ENCODE measurements at regions not wholly inside any gene's neighbourhood (a gene's known extent, or its start where the extent isn't known, plus 50 kb on each side); places are given as distances from the start of the nearest gene placed in this dataset.

- Mint-ChIP-seq H3K27ac (ENCODE audit: unreplicated experiment) (no peak overlapping the region), H3K4me1 (ENCODE audit: unreplicated experiment) (peaks cover 32% of the 10 kb centered on the region), H3K27me3 (ENCODE audit: unreplicated experiment) (no peaks in the 10 kb centered on the region), H3K4me3 (ENCODE audit: unreplicated experiment) (no peak overlapping the region), H3K9me3 (ENCODE audit: unreplicated experiment) (no peaks in the 10 kb centered on the region), H3K36me3 (ENCODE audit: unreplicated experiment) (no peaks in the 10 kb centered on the region)
- TF ChIP-seq CTCF (IDR thresholded peaks at IDR 0.05) = no peak
- no peak for DNase-seq (ENCODE audit: extremely low spot score, unreplicated experiment)
These were observed 325.9 kb downstream of the SOX9 start for GRCh38 chr17:72446525-72447250.

- H3K4me3 Mint-ChIP-seq (ENCODE audit: unreplicated experiment) = no peak overlapping the region
- no peak for TF ChIP-seq CTCF (IDR thresholded peaks at IDR 0.05)
- peaks cover 32% of the 10 kb centered on the region for H3K4me1 Mint-ChIP-seq (ENCODE audit: unreplicated experiment)
- no peak for DNase-seq (ENCODE audit: extremely low spot score, unreplicated experiment)
- no peaks in the 10 kb centered on the region for H3K9me3 Mint-ChIP-seq (ENCODE audit: unreplicated experiment)
- H3K27me3 Mint-ChIP-seq (ENCODE audit: unreplicated experiment) = no peaks in the 10 kb centered on the region
- H3K36me3 Mint-ChIP-seq (ENCODE audit: unreplicated experiment) = no peaks in the 10 kb centered on the region
- no peak overlapping the region for H3K27ac Mint-ChIP-seq (ENCODE audit: unreplicated experiment)
These were observed 326.4 kb downstream of the SOX9 start for GRCh38 chr17:72447251-72447640.

GRCh38 chr17:72448019-72448418 is 327.2 kb downstream of the SOX9 start:
- Mint-ChIP-seq H3K36me3 (ENCODE audit: unreplicated experiment) (no peaks in the 10 kb centered on the region), H3K9me3 (ENCODE audit: unreplicated experiment) (no peaks in the 10 kb centered on the region), H3K27me3 (ENCODE audit: unreplicated experiment) (no peaks in the 10 kb centered on the region), H3K27ac (ENCODE audit: unreplicated experiment) (no peak overlapping the region), H3K4me3 (ENCODE audit: unreplicated experiment) (no peak overlapping the region), H3K4me1 (ENCODE audit: unreplicated experiment) (peaks cover 32% of the 10 kb centered on the region)
- no peak for TF ChIP-seq CTCF (IDR thresholded peaks at IDR 0.05)
- no peak for DNase-seq (ENCODE audit: extremely low spot score, unreplicated experiment)

- no peak overlapping the region for H3K27ac Mint-ChIP-seq (ENCODE audit: unreplicated experiment)
- no peaks in the 10 kb centered on the region for H3K9me3 Mint-ChIP-seq (ENCODE audit: unreplicated experiment)
- no peaks in the 10 kb centered on the region for H3K27me3 Mint-ChIP-seq (ENCODE audit: unreplicated experiment)
- H3K36me3 Mint-ChIP-seq (ENCODE audit: unreplicated experiment) = no peaks in the 10 kb centered on the region
- H3K4me1 Mint-ChIP-seq (ENCODE audit: unreplicated experiment) = peaks cover 28% of the 10 kb centered on the region
- no peak overlapping the region for H3K4me3 Mint-ChIP-seq (ENCODE audit: unreplicated experiment)
- no peak for DNase-seq (ENCODE audit: extremely low spot score, unreplicated experiment)
- no peak for TF ChIP-seq CTCF (IDR thresholded peaks at IDR 0.05)
These were observed 331.7 kb downstream of the SOX9 start for GRCh38 chr17:72452286-72453173.

GRCh38 chr17:72454342-72454741 is 333.5 kb downstream of the SOX9 start:
- no peaks in the 10 kb centered on the region for H3K27me3 Mint-ChIP-seq (ENCODE audit: unreplicated experiment)
- H3K4me1 Mint-ChIP-seq (ENCODE audit: unreplicated experiment) = peaks cover 30% of the 10 kb centered on the region
- no peak for TF ChIP-seq CTCF (IDR thresholded peaks at IDR 0.05)
- no peak for DNase-seq (ENCODE audit: extremely low spot score, unreplicated experiment)
- H3K4me3 Mint-ChIP-seq (ENCODE audit: unreplicated experiment) = no peak overlapping the region
- no peaks in the 10 kb centered on the region for H3K9me3 Mint-ChIP-seq (ENCODE audit: unreplicated experiment)
- no peaks in the 10 kb centered on the region for H3K36me3 Mint-ChIP-seq (ENCODE audit: unreplicated experiment)
- H3K27ac Mint-ChIP-seq (ENCODE audit: unreplicated experiment) = no peak overlapping the region
